Pancreas (tissue), 2 donors: ENCODE measurements at regions not wholly inside any gene's neighbourhood (a gene's known extent, or its start where the extent isn't known, plus 50 kb on each side); places are given as distances from the start of the nearest gene placed in this dataset.

ENCODE experiments used
- microRNA-seq, 2 donors: library from miRNA; unstranded; fragments of <30 nt; microRNA quantifications; one replicate each; pipeline versions ENCODE4 to v1.1.0, GENCODE V29; 2019 to 2020
- donor health status: DM: no; HTN: no; CAD: no; lungs with moderate emphysema.
- donor health status: DM: no; HTN: no; CAD: no.

Small RNA genes in the stretch of these regions (microRNA-seq; reads per million reads assigned to microRNA genes)
- 0 reads per million in 2 donors for gene MIR548AG1
